ENCODE measurements at regions not wholly inside any gene's neighbourhood (a gene's known extent, or its start where the extent isn't known, plus 50 kb on each side); places are given as distances from the start of the nearest gene placed in this dataset.

GRCh38 chr1:190754666-190755065 lies 277.0 kb upstream of the BRINP3 start:
- Histone ChIP-seq H3K18ac (ENCODE audit: low read depth in 1 of 2, low read length in 2 of 2) (no peak overlapping the region), H3K36me3 (ENCODE audit: control insufficient read depth in 1 of 2, insufficient read depth in 2 of 2, low read depth in 1 of 2, low read length in 2 of 2) (no peaks in the 10 kb centered on the region), H3K9me3 (ENCODE audit: control insufficient read depth, low read length) (no peaks in the 10 kb centered on the region), H3K4me3 (ENCODE audit: insufficient read depth in 1 of 2, low read depth in 1 of 2, low read length in 2 of 2) (no peak overlapping the region), H3K79me1 (replicated peaks; ENCODE audit: low read length, poor library complexity, severe bottlenecking) (no peaks in the 10 kb centered on the region), H3K27me3 (ENCODE audit: control insufficient read depth in 1 of 2, insufficient read depth in 1 of 2, low read length in 2 of 2) (no peaks in the 10 kb centered on the region), H3K4me2 (ENCODE audit: low read length, poor library complexity, severe bottlenecking) (no peak overlapping the region), H2BK120ac (ENCODE audit: low read depth, low read length) (no peak overlapping the region), H3K27ac (ENCODE audit: low read length, poor library complexity, severe bottlenecking) (no peak overlapping the region), H3K23ac (ENCODE audit: low read length in 2 of 2) (no peak overlapping the region), H3K14ac (ENCODE audit: low read length in 2 of 2) (no peak overlapping the region), H3K4me1 (ENCODE audit: control insufficient read depth, insufficient read depth, low read depth, low read length) (no peaks in the 10 kb centered on the region), H2BK5ac (ENCODE audit: low read depth, low read length, poor library complexity, severe bottlenecking) (no peak overlapping the region), H4K91ac (ENCODE audit: low read length) (no peak overlapping the region), H3K4ac (ENCODE audit: low read depth in 1 of 2, low read length in 2 of 2) (no peak overlapping the region), H2AK5ac (ENCODE audit: low read length, severe bottlenecking) (no peak overlapping the region), H2BK15ac (ENCODE audit: low read depth, poor library complexity, severe bottlenecking) (no peak overlapping the region), H2BK12ac (ENCODE audit: low read length in 2 of 2) (no peak overlapping the region), H4K8ac (ENCODE audit: low read length) (no peak overlapping the region), H3K9ac (ENCODE audit: low read length) (no peak overlapping the region), H2AFZ (ENCODE audit: low read depth, low read length) (no peak overlapping the region)
- DNase-seq = no peak
- WGBS = no CpG with 5 or more reads among the region's 1 CpG

- H3K4me1 ChIP-seq (ENCODE audit: control insufficient read depth, insufficient read depth, low read depth, low read length) = no peaks in the 10 kb centered on the region
- no peak overlapping the region for H4K91ac ChIP-seq (ENCODE audit: low read length)
- no peak overlapping the region for H2BK5ac ChIP-seq (ENCODE audit: low read depth, low read length, poor library complexity, severe bottlenecking)
- no peak overlapping the region for H2BK120ac ChIP-seq (ENCODE audit: low read depth, low read length)
- no peak overlapping the region for H3K4me3 ChIP-seq (ENCODE audit: insufficient read depth in 1 of 2, low read depth in 1 of 2, low read length in 2 of 2)
- H3K27ac ChIP-seq (ENCODE audit: low read length, poor library complexity, severe bottlenecking) = no peak overlapping the region
- H3K18ac ChIP-seq (ENCODE audit: low read depth in 1 of 2, low read length in 2 of 2) = no peak overlapping the region
- no peak overlapping the region for H2AFZ ChIP-seq (ENCODE audit: low read depth, low read length)
- no peaks in the 10 kb centered on the region for H3K27me3 ChIP-seq (ENCODE audit: control insufficient read depth in 1 of 2, insufficient read depth in 1 of 2, low read length in 2 of 2)
- H3K9me3 ChIP-seq (ENCODE audit: control insufficient read depth, low read length) = no peaks in the 10 kb centered on the region
- no peak overlapping the region for H2AK5ac ChIP-seq (ENCODE audit: low read length, severe bottlenecking)
- H2BK12ac ChIP-seq (ENCODE audit: low read length in 2 of 2) = no peak overlapping the region
- no peak overlapping the region for H3K4ac ChIP-seq (ENCODE audit: low read depth in 1 of 2, low read length in 2 of 2)
- H3K79me1 ChIP-seq (replicated peaks; ENCODE audit: low read length, poor library complexity, severe bottlenecking) = no peaks in the 10 kb centered on the region
- no peak overlapping the region for H3K4me2 ChIP-seq (ENCODE audit: low read length, poor library complexity, severe bottlenecking)
- no peak overlapping the region for H2BK15ac ChIP-seq (ENCODE audit: low read depth, poor library complexity, severe bottlenecking)
- no peaks in the 10 kb centered on the region for H3K36me3 ChIP-seq (ENCODE audit: control insufficient read depth in 1 of 2, insufficient read depth in 2 of 2, low read depth in 1 of 2, low read length in 2 of 2)
- H3K9ac ChIP-seq (ENCODE audit: low read length) = no peak overlapping the region
- DNase-seq = no peak
- no peak overlapping the region for H3K23ac ChIP-seq (ENCODE audit: low read length in 2 of 2)
- H3K14ac ChIP-seq (ENCODE audit: low read length in 2 of 2) = no peak overlapping the region
- H4K8ac ChIP-seq (ENCODE audit: low read length) = no peak overlapping the region
Measured at GRCh38 chr1:190759807-190760206, 282.1 kb upstream of the BRINP3 start.

DNA sequence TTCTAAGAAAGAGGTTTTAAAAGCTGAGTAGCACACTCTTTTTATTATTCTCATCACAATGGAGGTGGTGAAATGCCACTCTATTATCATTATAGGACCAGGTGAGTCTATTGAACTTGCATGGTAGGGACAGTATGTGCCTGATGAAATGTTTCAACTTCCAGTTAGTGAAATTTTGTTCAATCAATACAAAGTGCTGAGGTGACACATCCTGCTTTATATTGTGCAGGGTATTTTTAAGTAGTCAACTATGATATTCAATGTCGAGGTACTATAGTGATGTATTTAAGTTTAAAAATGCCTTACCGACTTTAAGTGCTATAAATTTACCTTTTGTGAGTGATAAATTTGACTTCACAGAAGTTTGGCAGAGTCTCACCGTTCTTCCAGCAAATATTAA lies 284.7 kb upstream of the BRINP3 start:
- Histone ChIP-seq H3K9me3 (ENCODE audit: control insufficient read depth, low read length) (no peaks in the 10 kb centered on the region), H3K79me1 (replicated peaks; ENCODE audit: low read length, poor library complexity, severe bottlenecking) (no peaks in the 10 kb centered on the region), H3K27ac (ENCODE audit: low read length, poor library complexity, severe bottlenecking) (no peak overlapping the region), H2BK15ac (ENCODE audit: low read depth, poor library complexity, severe bottlenecking) (no peak overlapping the region), H2AK5ac (ENCODE audit: low read length, severe bottlenecking) (no peak overlapping the region), H3K4me2 (ENCODE audit: low read length, poor library complexity, severe bottlenecking) (no peak overlapping the region), H4K91ac (ENCODE audit: low read length) (no peak overlapping the region), H3K23ac (ENCODE audit: low read length in 2 of 2) (no peak overlapping the region), H2BK120ac (ENCODE audit: low read depth, low read length) (no peak overlapping the region), H2BK12ac (ENCODE audit: low read length in 2 of 2) (no peak overlapping the region), H3K4me1 (ENCODE audit: control insufficient read depth, insufficient read depth, low read depth, low read length) (no peaks in the 10 kb centered on the region), H3K4me3 (ENCODE audit: insufficient read depth in 1 of 2, low read depth in 1 of 2, low read length in 2 of 2) (no peak overlapping the region), H3K9ac (ENCODE audit: low read length) (no peak overlapping the region), H3K27me3 (ENCODE audit: control insufficient read depth in 1 of 2, insufficient read depth in 1 of 2, low read length in 2 of 2) (no peaks in the 10 kb centered on the region), H4K8ac (ENCODE audit: low read length) (no peak overlapping the region), H3K4ac (ENCODE audit: low read depth in 1 of 2, low read length in 2 of 2) (no peak overlapping the region), H3K36me3 (ENCODE audit: control insufficient read depth in 1 of 2, insufficient read depth in 2 of 2, low read depth in 1 of 2, low read length in 2 of 2) (no peaks in the 10 kb centered on the region), H2BK5ac (ENCODE audit: low read depth, low read length, poor library complexity, severe bottlenecking) (no peak overlapping the region), H3K18ac (ENCODE audit: low read depth in 1 of 2, low read length in 2 of 2) (no peak overlapping the region), H3K14ac (ENCODE audit: low read length in 2 of 2) (no peak overlapping the region), H2AFZ (ENCODE audit: low read depth, low read length) (no peak overlapping the region)
- WGBS = 90% methylated on average over 2 of the region's 3 CpGs
- no peak for DNase-seq

DNA sequence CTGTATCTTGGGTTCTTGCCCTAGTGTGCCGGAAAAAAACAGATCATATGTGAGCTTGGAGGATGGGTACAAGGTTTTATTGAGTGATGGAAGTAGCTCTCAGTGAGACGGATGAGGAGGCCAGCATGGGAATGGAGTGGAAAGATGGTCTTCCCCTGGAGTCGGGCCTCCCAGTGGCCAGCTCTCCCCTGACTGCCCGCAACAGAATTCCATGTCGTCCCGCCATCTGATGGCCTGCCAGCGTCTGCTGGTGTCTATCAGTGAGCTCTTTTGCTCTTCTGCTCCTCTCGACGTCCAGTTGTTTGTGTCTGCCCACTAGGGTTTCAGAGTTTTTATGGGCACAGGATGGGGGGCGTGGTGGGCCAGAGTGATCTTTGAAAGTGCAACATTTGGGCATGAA lies 315.2 kb upstream of the BRINP3 start:
- Histone ChIP-seq H3K79me1 (replicated peaks; ENCODE audit: low read length, poor library complexity, severe bottlenecking) (no peaks in the 10 kb centered on the region), H3K4ac (ENCODE audit: low read depth in 1 of 2, low read length in 2 of 2) (no peak overlapping the region), H3K27me3 (ENCODE audit: control insufficient read depth in 1 of 2, insufficient read depth in 1 of 2, low read length in 2 of 2) (no peaks in the 10 kb centered on the region), H3K23ac (ENCODE audit: low read length in 2 of 2) (no peak overlapping the region), H2AK5ac (ENCODE audit: low read length, severe bottlenecking) (no peak overlapping the region), H2BK15ac (ENCODE audit: low read depth, poor library complexity, severe bottlenecking) (no peak overlapping the region), H3K4me2 (ENCODE audit: low read length, poor library complexity, severe bottlenecking) (no peak overlapping the region), H2AFZ (ENCODE audit: low read depth, low read length) (no peak overlapping the region), H3K4me3 (ENCODE audit: insufficient read depth in 1 of 2, low read depth in 1 of 2, low read length in 2 of 2) (no peak overlapping the region), H3K4me1 (ENCODE audit: control insufficient read depth, insufficient read depth, low read depth, low read length) (no peaks in the 10 kb centered on the region), H3K27ac (ENCODE audit: low read length, poor library complexity, severe bottlenecking) (no peak overlapping the region), H2BK5ac (ENCODE audit: low read depth, low read length, poor library complexity, severe bottlenecking) (no peak overlapping the region), H3K14ac (ENCODE audit: low read length in 2 of 2) (no peak overlapping the region), H3K36me3 (ENCODE audit: control insufficient read depth in 1 of 2, insufficient read depth in 2 of 2, low read depth in 1 of 2, low read length in 2 of 2) (no peaks in the 10 kb centered on the region), H2BK120ac (ENCODE audit: low read depth, low read length) (no peak overlapping the region), H3K9me3 (ENCODE audit: control insufficient read depth, low read length) (peaks cover 4% of the 10 kb centered on the region), H4K8ac (ENCODE audit: low read length) (no peak overlapping the region), H4K91ac (ENCODE audit: low read length) (no peak overlapping the region), H2BK12ac (ENCODE audit: low read length in 2 of 2) (no peak overlapping the region), H3K18ac (ENCODE audit: low read depth in 1 of 2, low read length in 2 of 2) (no peak overlapping the region), H3K9ac (ENCODE audit: low read length) (no peak overlapping the region)
- no peak for DNase-seq
- 86% methylated on average over 10 of the region's 10 CpGs for WGBS

Measured in mesenchymal stem cell (in vitro differentiated cells and primary cell).